ENCODE measurements at regions not wholly inside any gene's neighbourhood (a gene's known extent, or its start where the extent isn't known, plus 50 kb on each side); places are given as distances from the start of the nearest gene placed in this dataset.

- no peak for DNase-seq (ENCODE audit: low read depth in 2 of 3, low spot score in 2 of 3)
Observed at GRCh38 chr3:151935446-151935845, 62.0 kb downstream of the SUCNR1 start.

- no peak for DNase-seq (ENCODE audit: low read depth in 2 of 3, low spot score in 2 of 3)
Observed at GRCh38 chr3:151940481-151940880, 67.0 kb downstream of the SUCNR1 start.

GRCh38 chr3:151943539-151943938 lies 70.1 kb downstream of the SUCNR1 start:
- no peak for DNase-seq (ENCODE audit: low read depth in 2 of 3, low spot score in 2 of 3)

- DNase-seq (ENCODE audit: low read depth in 2 of 3, low spot score in 2 of 3), result no peak
Observed at GRCh38 chr3:151944356-151944755, 70.9 kb downstream of the SUCNR1 start.

GRCh38 chr3:151946606-151947005 lies 73.2 kb downstream of the SUCNR1 start:
- DNase-seq (ENCODE audit: low read depth in 2 of 3, low spot score in 2 of 3), result no peak

DNA sequence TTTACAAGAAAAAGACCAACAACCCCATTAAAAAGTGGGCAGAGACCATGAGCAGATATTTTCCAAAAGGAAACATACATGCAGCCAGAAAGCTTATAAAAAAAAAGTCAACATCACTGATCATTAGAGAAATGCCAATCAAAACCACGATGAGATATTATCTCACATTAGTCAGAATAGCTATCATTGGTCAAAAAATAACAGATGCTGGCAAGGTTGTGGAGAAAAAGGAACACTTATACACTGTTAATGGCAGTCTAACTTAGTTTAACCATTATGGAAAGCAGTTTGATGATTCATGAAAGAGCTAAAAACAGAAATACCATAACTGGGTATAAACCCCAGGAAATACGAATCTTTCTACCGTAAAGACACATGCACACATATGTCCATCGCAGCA lies 76.3 kb downstream of the SUCNR1 start:
- no peak for DNase-seq (ENCODE audit: low read depth in 2 of 3, low spot score in 2 of 3)

GRCh38 chr3:151955356-151955755 lies 81.9 kb downstream of the SUCNR1 start:
- DNase-seq (ENCODE audit: low read depth in 2 of 3, low spot score in 2 of 3), result no peak

GRCh38 chr3:151960961-151961580 lies 87.6 kb downstream of the SUCNR1 start:
- DNase-seq (ENCODE audit: low read depth in 2 of 3, low spot score in 2 of 3), result no peak

GRCh38 chr3:151962352-151962751 lies 88.9 kb downstream of the SUCNR1 start:
- DNase-seq (ENCODE audit: low read depth in 2 of 3, low spot score in 2 of 3), result no peak

DNA sequence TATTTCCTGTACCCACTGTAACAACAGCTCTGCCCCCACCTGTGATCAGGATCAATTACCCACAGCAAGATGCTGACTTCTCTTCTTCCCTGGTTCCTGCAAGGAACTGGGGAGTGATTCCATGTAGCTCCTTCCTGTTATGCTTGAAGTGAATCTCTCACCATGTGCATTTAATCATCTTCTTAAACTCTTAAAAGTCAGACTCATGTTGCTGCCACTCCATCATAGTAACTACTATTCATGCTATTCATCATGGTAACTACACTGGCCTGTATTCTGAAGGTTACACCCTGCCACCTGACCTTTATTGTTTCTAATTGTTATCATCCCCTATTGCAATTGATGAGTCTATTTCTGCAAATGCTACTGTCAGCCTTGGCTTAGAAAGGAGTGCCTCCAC lies 89.5 kb downstream of the SUCNR1 start:
- DNase-seq (ENCODE audit: low read depth in 2 of 3, low spot score in 2 of 3), result no peak

- DNase-seq (ENCODE audit: low read depth in 2 of 3, low spot score in 2 of 3), result no peak
Observed at GRCh38 chr3:151964743-151965142, 91.3 kb downstream of the SUCNR1 start.

DNA sequence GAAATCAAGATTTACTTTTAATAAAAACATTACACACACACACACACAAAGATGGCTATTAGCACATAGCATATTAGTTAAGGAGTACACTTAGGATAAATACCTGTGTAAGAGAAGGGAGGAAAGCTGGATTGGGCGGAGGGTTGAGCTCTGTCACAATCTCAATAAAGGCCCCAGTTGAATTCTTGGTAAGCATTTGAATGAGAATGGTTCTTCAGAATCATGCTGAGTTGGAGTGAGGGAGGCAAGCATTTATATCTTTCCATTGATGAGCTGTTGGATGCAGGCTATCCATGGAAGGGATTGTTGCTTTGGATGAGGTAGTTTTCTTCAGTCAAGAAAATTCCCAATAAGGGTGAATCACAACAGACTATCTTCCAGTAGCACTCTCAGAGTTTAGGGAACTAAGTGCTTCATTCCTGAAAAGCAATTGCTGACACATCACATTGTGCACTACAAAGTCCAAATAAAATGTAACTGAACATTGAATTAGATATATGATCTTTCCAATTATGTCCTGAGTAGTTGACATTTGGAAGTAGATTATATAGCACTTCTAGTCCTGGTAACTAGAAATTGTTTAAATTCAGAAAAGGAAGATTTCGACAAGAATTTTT lies 95.7 kb downstream of the SUCNR1 start:
- no peak for DNase-seq (ENCODE audit: low read depth in 2 of 3, low spot score in 2 of 3)

GRCh38 chr3:151971814-151972579 lies 98.6 kb downstream of the SUCNR1 start:
- no peak for DNase-seq (ENCODE audit: low read depth in 2 of 3, low spot score in 2 of 3)

DNA sequence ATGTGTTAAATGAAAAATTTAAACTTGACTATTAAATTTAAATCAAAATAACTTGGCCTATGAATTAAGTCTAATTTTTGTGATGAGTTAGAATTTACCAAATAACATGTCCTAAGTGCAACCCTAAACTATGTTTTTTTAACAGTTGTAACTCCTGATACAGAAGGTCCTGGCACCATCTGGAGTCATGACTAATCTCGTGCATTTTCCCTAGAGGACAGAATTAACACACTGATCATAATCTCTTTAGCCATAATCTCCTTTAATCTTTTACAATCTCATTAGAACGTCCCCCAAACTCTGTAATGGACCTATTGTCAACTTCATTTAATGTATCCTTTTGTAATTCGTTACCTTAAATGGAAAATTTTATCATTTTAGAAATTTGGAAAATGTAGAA lies 100.6 kb downstream of the SUCNR1 start:
- DNase-seq (ENCODE audit: low read depth in 2 of 3, low spot score in 2 of 3), result no peak

- DNase-seq (ENCODE audit: low read depth in 2 of 3, low spot score in 2 of 3), result no peak
Observed at GRCh38 chr3:151976211-151977050, 103.0 kb downstream of the SUCNR1 start.

GRCh38 chr3:151979906-151980305 lies 106.5 kb downstream of the SUCNR1 start:
- DNase-seq (ENCODE audit: low read depth in 2 of 3, low spot score in 2 of 3), result no peak

DNA sequence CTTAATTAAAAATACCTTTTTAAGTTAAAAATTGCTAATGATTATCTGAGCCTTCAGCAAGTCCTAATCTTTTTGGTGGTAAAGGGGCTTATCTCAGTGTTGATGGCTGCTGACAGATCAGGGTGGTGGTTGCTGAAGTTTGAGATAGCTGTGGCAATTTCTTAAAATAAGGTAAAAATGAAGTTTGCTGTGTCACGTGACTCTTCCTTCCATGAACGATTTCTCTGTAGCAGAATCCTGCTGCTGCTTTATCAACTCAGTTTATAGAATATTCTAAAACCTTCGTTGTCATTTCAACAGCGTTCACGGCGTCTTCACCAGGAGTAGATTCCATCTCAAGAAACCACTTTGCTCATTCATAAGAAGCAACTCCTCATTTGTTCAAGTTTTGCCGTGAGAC lies 110.1 kb downstream of the SUCNR1 start:
- no peak for DNase-seq (ENCODE audit: low read depth in 2 of 3, low spot score in 2 of 3)

DNA sequence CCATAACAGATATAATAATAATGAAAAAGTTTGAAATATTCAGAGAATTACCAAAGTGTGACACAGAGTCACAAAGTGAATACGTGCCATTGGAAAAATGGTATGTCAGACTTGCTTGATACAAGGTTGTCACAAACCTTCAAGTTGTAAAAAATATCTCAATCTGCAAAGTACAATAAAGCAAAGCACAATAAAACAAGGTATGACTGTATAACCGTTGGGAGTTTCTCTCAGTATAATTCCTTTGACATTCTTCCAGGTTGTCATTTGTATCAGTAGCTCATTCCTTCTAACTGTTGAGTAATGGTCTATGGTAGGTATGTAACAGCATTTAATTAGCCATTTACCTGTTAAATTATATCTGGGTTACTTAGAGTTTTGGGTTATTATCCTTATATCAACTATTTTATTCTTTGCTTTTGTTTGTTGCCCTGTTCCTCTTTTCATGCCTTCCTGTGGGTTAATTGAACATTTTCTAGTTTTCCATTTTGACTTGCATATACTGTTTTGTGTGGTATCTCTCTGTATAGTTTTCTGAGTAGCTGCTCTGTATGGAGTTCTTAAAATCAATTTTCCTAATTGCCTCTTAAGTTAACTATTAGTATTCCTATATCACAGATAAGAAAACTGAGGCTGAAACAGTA lies 112.5 kb downstream of the SUCNR1 start:
- DNase-seq (ENCODE audit: low read depth in 2 of 3, low spot score in 2 of 3), result no peak

GRCh38 chr3:151987893-151988292 lies 114.5 kb downstream of the SUCNR1 start:
- no peak for DNase-seq (ENCODE audit: low read depth in 2 of 3, low spot score in 2 of 3)

DNA sequence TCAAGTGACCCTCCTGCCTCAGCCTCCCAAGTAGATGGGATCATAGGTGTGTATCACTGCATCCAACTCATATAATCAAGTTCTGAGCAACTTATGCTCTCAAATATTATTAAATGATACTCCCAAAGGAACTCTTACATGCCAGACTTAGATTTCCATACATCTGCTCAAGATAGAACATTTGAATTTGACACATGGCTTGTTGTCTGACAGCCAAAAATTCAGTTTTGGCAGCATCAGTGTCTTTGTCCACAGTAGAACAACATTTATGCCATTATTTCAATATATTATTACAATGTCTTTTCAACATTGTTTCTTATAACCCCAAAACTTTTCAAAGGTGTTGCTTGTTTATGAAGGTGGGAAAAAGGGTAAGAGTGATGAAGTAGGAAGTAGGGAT lies 116.2 kb downstream of the SUCNR1 start:
- DNase-seq (ENCODE audit: low read depth in 2 of 3, low spot score in 2 of 3), result no peak

All from activated CD8-positive, alpha-beta memory T cell treated with anti-CD3 and anti-CD28 coated beads for 48 hours (primary cell).